Rectal smooth muscle tissue (tissue), 1 donor: ENCODE measurements at regions not wholly inside any gene's neighbourhood (a gene's known extent, or its start where the extent isn't known, plus 50 kb on each side); places are given as distances from the start of the nearest gene placed in this dataset.

Experiments used
- H3K27ac ChIP-seq: one replicate; pipeline ENCODE4 v1.7.0; 2013; ENCODE audit warnings: low read depth, low read length, inconsistent platforms
- H3K27me3 ChIP-seq: one replicate; pipeline ENCODE4 v1.7.0; 2013; ENCODE audit warnings: low read length; ENCODE audit not compliant: control insufficient read depth, insufficient read depth
- H3K36me3 ChIP-seq: one replicate; pipeline ENCODE4 v1.7.0; 2013; ENCODE audit warnings: low read length; ENCODE audit not compliant: control insufficient read depth, insufficient read depth
- H3K4me1 ChIP-seq: one replicate; pipeline ENCODE4 v1.7.0; 2013; ENCODE audit warnings: low read length; ENCODE audit not compliant: control insufficient read depth, insufficient read depth
- H3K4me3 ChIP-seq: one replicate; pipeline ENCODE4 v1.7.0; 2013; ENCODE audit warnings: low read length
- H3K9ac ChIP-seq: one replicate; pipeline ENCODE4 v1.7.0; 2013; ENCODE audit warnings: low read length

GRCh38 chr2:120798567-120799247, 63.0 kb downstream of the GLI2 start:
- Histone ChIP-seq H3K9ac (no peak overlapping the region), H3K4me3 (no peak overlapping the region), H3K27me3 (no peaks in the 10 kb centered on the region), H3K4me1 (peaks cover 16% of the 10 kb centered on the region), H3K36me3 (no peaks in the 10 kb centered on the region), H3K27ac (no peak overlapping the region)

DNA sequence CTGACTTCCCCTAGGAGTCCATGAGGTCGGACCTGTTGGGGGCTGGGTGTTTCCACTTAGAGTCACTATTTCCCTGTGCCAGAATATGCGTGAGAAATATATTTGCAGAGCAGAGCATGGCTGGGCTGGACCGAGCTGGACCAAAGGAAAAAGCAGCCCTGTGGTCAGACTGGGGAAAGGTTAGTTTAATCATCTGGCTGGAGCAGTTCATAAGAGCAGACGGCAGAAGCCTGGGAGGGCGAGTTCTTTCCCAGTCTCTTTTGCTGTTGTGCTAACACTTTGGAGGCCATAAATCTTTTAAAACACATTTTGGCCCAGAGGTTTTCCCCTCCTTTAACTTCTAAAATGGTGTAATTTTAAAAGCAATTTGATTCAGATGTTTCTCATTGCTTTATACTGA, 66.5 kb downstream of the GLI2 start:
- H3K4me1 ChIP-seq, result peaks cover 22% of the 10 kb centered on the region
- no peaks in the 10 kb centered on the region for H3K27me3 ChIP-seq
- H3K9ac ChIP-seq, result no peak overlapping the region
- no peak overlapping the region for H3K27ac ChIP-seq
- no peaks in the 10 kb centered on the region for H3K36me3 ChIP-seq
- H3K4me3 ChIP-seq, result no peak overlapping the region

- Histone ChIP-seq H3K27me3 (no peaks in the 10 kb centered on the region), H3K36me3 (no peaks in the 10 kb centered on the region), H3K4me1 (peaks cover 20% of the 10 kb centered on the region), H3K9ac (no peak overlapping the region), H3K4me3 (no peak overlapping the region), H3K27ac (no peak overlapping the region)
Observed at GRCh38 chr2:120802867-120803484, 67.3 kb downstream of the GLI2 start.

DNA sequence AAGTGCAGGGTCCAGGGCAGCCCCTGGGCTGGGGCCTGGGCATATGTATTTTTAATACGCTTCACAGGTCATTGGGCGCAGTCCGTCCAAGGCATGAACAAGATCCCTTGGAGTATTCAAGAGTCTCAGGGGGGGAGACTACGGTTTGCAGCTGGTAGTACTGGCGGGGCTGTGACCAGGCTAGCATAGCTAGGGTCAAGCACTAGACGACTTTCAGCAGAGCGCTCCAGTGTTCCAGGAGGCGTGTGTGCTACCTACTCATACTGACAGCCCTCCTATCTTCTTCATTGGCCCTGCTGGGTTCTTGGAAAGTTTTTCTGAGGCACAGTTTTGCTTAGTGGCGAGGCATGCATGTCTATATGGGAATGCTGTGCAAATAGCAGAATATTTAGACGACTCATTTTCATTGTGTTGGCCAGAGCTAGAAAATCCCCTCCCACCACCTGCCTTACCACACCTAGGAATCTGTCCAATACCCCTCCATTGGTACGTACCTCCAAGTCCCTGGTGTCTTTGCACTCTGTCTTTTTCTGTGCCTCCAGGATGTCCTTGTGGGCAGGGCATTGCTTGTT, 68.2 kb downstream of the GLI2 start:
- H3K9ac ChIP-seq, result no peak overlapping the region
- no peaks in the 10 kb centered on the region for H3K36me3 ChIP-seq
- H3K4me1 ChIP-seq, result peaks cover 18% of the 10 kb centered on the region
- H3K4me3 ChIP-seq, result no peak overlapping the region
- no peak overlapping the region for H3K27ac ChIP-seq
- H3K27me3 ChIP-seq, result no peaks in the 10 kb centered on the region

- Histone ChIP-seq H3K27me3 (no peaks in the 10 kb centered on the region), H3K9ac (no peak overlapping the region), H3K27ac (no peak overlapping the region), H3K4me3 (no peak overlapping the region), H3K36me3 (no peaks in the 10 kb centered on the region), H3K4me1 (peaks cover 18% of the 10 kb centered on the region)
Observed at GRCh38 chr2:120804459-120804858, 68.8 kb downstream of the GLI2 start.

DNA sequence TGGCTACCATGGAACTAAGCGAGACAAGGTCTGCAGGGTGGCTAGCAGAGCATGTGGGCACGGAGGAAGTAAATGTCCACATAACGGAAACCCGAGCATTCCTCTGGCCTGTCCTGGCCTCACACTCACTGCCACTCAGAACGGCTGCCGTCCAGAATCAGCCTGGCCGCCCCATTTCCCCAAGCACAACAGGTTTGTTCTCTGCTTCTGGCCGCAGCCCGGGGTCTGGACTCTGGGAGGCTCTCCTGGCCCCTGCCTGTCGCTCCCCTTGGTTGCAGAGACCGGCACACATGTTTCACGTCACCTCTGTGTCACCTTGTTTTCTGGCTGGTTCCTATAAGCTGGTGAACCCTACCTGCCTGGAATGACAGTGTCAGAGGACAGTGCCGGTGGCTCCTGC, 69.3 kb downstream of the GLI2 start:
- Histone ChIP-seq H3K4me1 (peaks cover 18% of the 10 kb centered on the region), H3K9ac (no peak overlapping the region), H3K4me3 (no peak overlapping the region), H3K36me3 (no peaks in the 10 kb centered on the region), H3K27me3 (no peaks in the 10 kb centered on the region), H3K27ac (no peak overlapping the region)

DNA sequence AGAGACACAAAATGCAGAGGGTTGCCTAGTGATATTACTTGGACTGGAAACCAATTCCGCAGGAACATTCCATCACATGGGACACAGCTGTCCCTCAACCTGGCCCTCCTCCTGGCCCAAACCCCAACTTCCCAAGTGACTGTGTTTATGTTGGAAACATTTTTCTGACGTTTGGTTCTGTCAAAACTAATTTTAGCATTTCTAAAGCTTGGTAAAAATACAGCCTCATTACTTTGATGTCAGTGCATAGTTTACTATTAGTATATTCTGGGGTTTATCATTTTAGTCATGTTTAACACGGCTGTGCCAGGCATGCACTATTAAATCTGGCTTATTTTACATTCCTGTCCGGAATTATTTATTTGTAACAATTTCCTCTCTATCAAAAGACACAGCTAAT, 69.9 kb downstream of the GLI2 start:
- H3K27me3 ChIP-seq, result no peaks in the 10 kb centered on the region

DNA sequence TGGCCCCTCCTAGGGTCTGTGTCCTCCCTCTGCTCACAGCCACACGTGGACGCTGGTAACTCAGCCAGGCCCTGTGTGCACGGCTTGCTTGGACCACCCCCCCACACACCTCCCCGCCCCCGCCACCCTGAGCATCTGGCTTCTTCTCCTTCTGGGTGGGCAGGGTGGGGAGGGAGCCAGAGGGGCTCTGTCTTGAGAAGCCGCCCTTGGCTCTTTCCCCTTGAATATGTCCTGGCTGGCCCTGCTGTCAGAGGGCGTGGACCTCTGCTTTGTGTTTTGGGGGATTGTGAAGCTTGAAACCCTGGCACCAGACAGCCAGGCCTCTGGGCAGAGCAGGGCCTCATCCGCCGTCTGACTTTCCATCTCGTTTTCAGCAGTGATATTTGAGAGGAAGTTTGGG, 72.1 kb downstream of the GLI2 start:
- no peak overlapping the region for H3K4me3 ChIP-seq
- no peak overlapping the region for H3K9ac ChIP-seq
- H3K27ac ChIP-seq, result no peak overlapping the region
- peaks cover 8% of the 10 kb centered on the region for H3K4me1 ChIP-seq
- no peaks in the 10 kb centered on the region for H3K36me3 ChIP-seq
- H3K27me3 ChIP-seq, result no peaks in the 10 kb centered on the region

More for the DNA sequence above, 69.9 kb downstream of the GLI2 start:
- no peak overlapping the region for H3K27ac ChIP-seq
- H3K9ac ChIP-seq, result no peak overlapping the region
- H3K4me3 ChIP-seq, result no peak overlapping the region
- no peaks in the 10 kb centered on the region for H3K36me3 ChIP-seq
- H3K4me1 ChIP-seq, result peaks cover 18% of the 10 kb centered on the region

GRCh38 chr2:120809151-120809550, 73.5 kb downstream of the GLI2 start:
- Histone ChIP-seq H3K4me1 (peaks cover 4% of the 10 kb centered on the region), H3K4me3 (no peak overlapping the region), H3K27ac (no peak overlapping the region), H3K9ac (no peak overlapping the region), H3K36me3 (no peaks in the 10 kb centered on the region), H3K27me3 (no peaks in the 10 kb centered on the region)

DNA sequence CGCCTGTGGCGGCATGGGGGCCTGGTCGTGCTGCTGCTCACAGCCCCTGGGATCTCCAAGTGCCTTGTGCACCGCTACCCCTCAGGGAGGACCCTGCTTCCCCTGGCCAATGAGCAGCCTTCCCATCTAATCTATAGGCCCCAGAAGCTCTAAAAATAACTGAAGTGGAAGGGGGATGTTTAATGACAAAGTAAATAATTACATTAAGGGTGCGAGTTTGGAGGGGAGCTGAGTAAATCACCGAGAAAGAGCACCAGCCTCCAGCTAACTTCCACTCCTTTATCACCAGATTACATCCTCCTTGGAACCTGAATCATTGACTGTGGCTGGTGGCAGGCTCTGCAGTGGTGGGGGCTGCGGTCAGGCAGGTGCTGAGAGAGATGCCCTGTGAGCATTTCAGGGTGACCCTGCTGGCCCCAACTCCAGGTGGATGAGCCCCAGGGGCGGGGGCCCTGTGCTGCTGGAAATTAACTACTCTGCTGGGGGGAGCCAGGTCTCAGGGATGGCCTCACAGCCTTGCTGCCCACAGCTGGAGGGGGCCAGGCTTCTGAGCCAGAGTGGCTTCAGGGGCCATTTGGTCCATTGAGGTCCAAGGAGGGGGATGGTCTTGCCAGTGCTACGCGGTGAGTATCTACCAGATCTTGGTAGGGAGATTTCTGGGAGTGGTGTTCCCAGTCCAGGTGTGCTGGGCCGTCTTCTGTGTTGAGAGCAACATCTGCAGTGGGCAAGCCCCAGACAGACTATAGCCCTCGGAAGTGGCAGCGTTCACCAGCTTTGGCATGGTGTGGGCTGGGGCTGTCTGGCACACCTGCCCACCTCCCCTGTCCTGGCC, 74.2 kb downstream of the GLI2 start:
- Histone ChIP-seq H3K4me1 (peaks cover 3% of the 10 kb centered on the region), H3K27me3 (no peaks in the 10 kb centered on the region), H3K9ac (no peak overlapping the region), H3K4me3 (no peak overlapping the region), H3K27ac (no peak overlapping the region), H3K36me3 (no peaks in the 10 kb centered on the region)

DNA sequence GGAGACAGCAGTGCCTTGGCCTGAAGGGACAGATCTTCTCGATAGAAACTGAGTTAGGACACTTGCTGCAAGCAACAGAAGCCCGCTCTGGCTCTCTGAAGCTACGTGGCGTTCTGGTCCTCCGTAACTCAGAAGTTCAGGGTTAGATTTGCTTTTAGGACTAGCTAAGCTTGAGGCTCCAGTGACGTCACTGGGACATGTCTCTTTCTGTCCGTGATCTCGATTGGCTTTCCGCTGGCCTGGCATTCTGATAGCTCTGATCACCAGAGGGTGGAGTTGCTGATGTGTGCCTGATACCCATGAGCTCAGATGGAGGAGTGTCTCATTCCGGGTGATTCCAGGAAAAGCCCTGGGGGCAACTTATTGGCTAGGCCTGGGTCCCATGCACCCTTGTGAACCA, 75.0 kb downstream of the GLI2 start:
- Histone ChIP-seq H3K27ac (no peak overlapping the region), H3K9ac (no peak overlapping the region), H3K4me3 (no peak overlapping the region), H3K4me1 (no peaks in the 10 kb centered on the region), H3K36me3 (no peaks in the 10 kb centered on the region), H3K27me3 (no peaks in the 10 kb centered on the region)

DNA sequence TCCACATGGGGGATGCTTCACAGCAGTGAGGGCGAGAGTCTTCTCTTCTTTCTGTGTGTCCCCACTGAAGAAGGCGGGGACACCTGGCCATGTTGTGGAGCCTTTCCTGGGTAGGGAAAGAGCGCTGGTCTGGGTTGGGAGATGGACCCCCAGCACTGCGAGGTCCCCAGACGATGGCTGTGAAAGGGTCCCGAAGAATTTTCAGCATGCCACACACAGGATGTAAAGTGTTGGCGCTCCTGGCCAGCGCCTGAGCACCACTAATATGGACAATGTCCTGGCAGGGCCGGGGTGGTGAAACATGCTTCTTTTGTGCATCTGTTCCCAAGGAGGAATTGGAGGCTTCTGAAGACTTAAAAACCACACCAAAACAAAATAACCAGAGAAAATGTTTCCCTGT, 77.2 kb downstream of the GLI2 start:
- no peaks in the 10 kb centered on the region for H3K27me3 ChIP-seq
- H3K36me3 ChIP-seq, result no peaks in the 10 kb centered on the region
- H3K9ac ChIP-seq, result no peak overlapping the region
- peaks cover 2% of the 10 kb centered on the region for H3K4me1 ChIP-seq
- H3K27ac ChIP-seq, result no peak overlapping the region
- no peak overlapping the region for H3K4me3 ChIP-seq
